ENCODE measurements at regions not wholly inside any gene's neighbourhood (a gene's known extent, or its start where the extent isn't known, plus 50 kb on each side); places are given as distances from the start of the nearest gene placed in this dataset.
"Not testable (repeated sequence)": the region's sequence is repeated elsewhere in the genome, so short reads cannot be mapped to it uniquely, and the experiment has no call there.

GRCh38 chr14:48140804-48141203 lies 465.4 kb upstream of the MDGA2 start:
- no peak for DNase-seq

- no peak for DNase-seq
Measured at GRCh38 chr14:48129472-48129871, 454.1 kb upstream of the MDGA2 start.

GRCh38 chr14:48127674-48128073 lies 452.3 kb upstream of the MDGA2 start:
- no peak for DNase-seq

GRCh38 chr14:48125654-48126053 lies 450.2 kb upstream of the MDGA2 start:
- no peak for DNase-seq

- no peak for DNase-seq
Measured at GRCh38 chr14:48113713-48114112, 438.3 kb upstream of the MDGA2 start.

GRCh38 chr14:48111151-48111550 lies 435.7 kb upstream of the MDGA2 start:
- DNase-seq = no peak

GRCh38 chr14:48107646-48108045 lies 432.2 kb upstream of the MDGA2 start:
- no peak for DNase-seq

- DNase-seq = no peak
Measured at GRCh38 chr14:48096897-48097296, 421.5 kb upstream of the MDGA2 start.

GRCh38 chr14:48086516-48086915 lies 411.1 kb upstream of the MDGA2 start:
- no peak for DNase-seq

- no peak for DNase-seq
Measured at GRCh38 chr14:48075487-48075886, 400.1 kb upstream of the MDGA2 start.

- DNase-seq = no peak
Measured at GRCh38 chr14:48052973-48053372, 377.6 kb upstream of the MDGA2 start.

GRCh38 chr14:48035836-48036235 lies 360.4 kb upstream of the MDGA2 start:
- DNase-seq = no peak

- DNase-seq = no peak
Measured at GRCh38 chr14:48027115-48027514, 351.7 kb upstream of the MDGA2 start.

- no peak for DNase-seq
Measured at GRCh38 chr14:48023881-48024280, 348.5 kb upstream of the MDGA2 start.

- not testable (repeated sequence) for DNase-seq
Measured at GRCh38 chr14:48011484-48011883, 336.1 kb upstream of the MDGA2 start.

GRCh38 chr14:48008646-48009045 lies 333.2 kb upstream of the MDGA2 start:
- no peak for DNase-seq

- DNase-seq = no peak
Measured at GRCh38 chr14:48005986-48006385, 330.6 kb upstream of the MDGA2 start.

- DNase-seq = no peak
Measured at GRCh38 chr14:47993883-47994282, 318.5 kb upstream of the MDGA2 start.

GRCh38 chr14:47988175-47988574 lies 312.8 kb upstream of the MDGA2 start:
- DNase-seq = no peak

GRCh38 chr14:47978871-47979270 lies 303.5 kb upstream of the MDGA2 start:
- DNase-seq = no peak

- no peak for DNase-seq
Measured at GRCh38 chr14:47976139-47976538, 300.7 kb upstream of the MDGA2 start.

- no peak for DNase-seq
Measured at GRCh38 chr14:47966076-47966810, 290.8 kb upstream of the MDGA2 start.

GRCh38 chr14:47961634-47962033 lies 286.2 kb upstream of the MDGA2 start:
- no peak for DNase-seq

- no peak for DNase-seq
Measured at GRCh38 chr14:47959740-47960139, 284.3 kb upstream of the MDGA2 start.

- no peak for DNase-seq
Measured at GRCh38 chr14:47949006-47949405, 273.6 kb upstream of the MDGA2 start.
